ENCODE measurements at regions not wholly inside any gene's neighbourhood (a gene's known extent, or its start where the extent isn't known, plus 50 kb on each side); places are given as distances from the start of the nearest gene placed in this dataset.

DNA sequence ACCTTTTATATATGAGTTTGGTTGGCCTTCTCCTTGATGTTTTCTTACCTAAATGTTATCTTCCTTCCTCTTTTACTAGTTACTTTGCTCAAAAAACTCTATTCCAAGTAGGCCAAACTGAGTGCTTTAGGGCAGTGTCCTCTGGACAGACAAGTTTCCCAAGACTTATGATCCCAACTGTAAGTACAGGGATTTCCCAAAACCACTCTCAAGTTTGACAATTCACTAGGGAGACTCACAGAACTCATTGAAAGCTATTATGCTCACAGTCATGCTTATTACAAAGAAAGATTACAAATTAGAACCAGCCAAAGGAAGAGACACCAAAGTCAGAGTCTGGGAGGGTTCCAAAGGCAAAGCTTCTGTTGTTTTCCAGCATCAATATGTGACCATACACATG is 534.2 kb upstream of the ALCAM start:
- no peak overlapping the region for H3K4me3 Mint-ChIP-seq
- DNase-seq (no peak), ATAC-seq (no peak)
- H3K27ac Mint-ChIP-seq: no peak overlapping the region
- H3K27me3 Mint-ChIP-seq: peaks cover 0 to 4% (median 0%) of the 10 kb centered on the region in 5 donors
- H3K4me1 Mint-ChIP-seq: no peaks in the 10 kb centered on the region
- peaks cover 0 to 4% (median 0%) of the 10 kb centered on the region in 9 donors for H3K9me3 Mint-ChIP-seq
- H3K36me3 Mint-ChIP-seq: no peaks in the 10 kb centered on the region
- POLR2A ChIA-PET: no interaction called here

DNA sequence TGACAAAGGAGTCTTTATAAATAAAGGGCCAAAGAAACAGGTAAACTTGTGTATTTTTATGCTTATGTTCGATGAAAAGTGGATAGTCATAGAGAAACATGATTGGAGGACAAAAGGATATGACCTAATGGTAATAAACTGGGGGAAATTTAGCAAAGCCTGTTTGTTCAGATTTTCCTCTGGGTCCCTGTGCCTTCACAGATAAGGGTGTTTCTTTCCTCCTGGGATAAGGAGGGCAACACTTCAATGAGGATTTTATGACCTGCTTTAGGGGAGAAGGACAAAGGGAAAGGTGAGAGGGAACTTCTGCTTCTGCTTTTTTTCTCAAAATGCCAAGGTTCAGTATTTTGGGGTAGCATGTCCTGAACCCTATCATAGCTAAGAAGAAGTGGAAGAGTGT is 531.3 kb upstream of the ALCAM start:
- ATAC-seq (no peak), DNase-seq (no peak)
- Mint-ChIP-seq H3K36me3 (no peaks in the 10 kb centered on the region), H3K27ac (no peak overlapping the region), H3K4me1 (no peaks in the 10 kb centered on the region), H3K27me3 (peaks cover 0 to 4% (median 0%) of the 10 kb centered on the region in 5 donors), H3K4me3 (no peak overlapping the region), H3K9me3 (peaks cover 0 to 4% (median 0%) of the 10 kb centered on the region in 9 donors)
- POLR2A ChIA-PET: no interaction called here

DNA sequence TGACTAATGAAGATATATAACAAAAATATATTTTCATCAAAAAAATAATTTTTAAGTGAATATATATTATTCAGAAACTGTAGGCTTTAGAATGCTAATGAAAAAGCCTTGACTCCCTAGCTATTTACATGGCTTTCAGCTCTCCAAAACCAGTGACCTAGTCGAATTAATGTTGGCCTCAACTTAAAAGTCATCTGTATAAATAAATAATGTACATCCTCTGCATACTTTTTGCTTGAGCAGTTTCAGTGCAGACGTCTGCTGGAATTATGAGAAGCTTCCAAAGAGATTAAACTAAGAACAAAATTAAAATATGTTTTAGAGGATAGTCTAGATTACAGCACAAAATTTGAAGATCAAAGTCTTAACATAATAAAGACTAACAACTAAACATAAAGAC is 520.4 kb upstream of the ALCAM start:
- H3K27me3 Mint-ChIP-seq: no peaks in the 10 kb centered on the region
- POLR2A ChIA-PET: interaction anchor here (0.7 kb wide), 1 partner anchor 658 kb away, joined by 3 read pairs; no protein-coding TSS in a partner anchor
- no peaks in the 10 kb centered on the region for H3K36me3 Mint-ChIP-seq
- no peak overlapping the region for H3K27ac Mint-ChIP-seq
- no peak for DNase-seq
- ATAC-seq: no peak
- H3K4me3 Mint-ChIP-seq: no peak overlapping the region
- no peaks in the 10 kb centered on the region for H3K4me1 Mint-ChIP-seq
- peaks cover 0 to 8% (median 4%) of the 10 kb centered on the region in 9 donors for H3K9me3 Mint-ChIP-seq

DNA sequence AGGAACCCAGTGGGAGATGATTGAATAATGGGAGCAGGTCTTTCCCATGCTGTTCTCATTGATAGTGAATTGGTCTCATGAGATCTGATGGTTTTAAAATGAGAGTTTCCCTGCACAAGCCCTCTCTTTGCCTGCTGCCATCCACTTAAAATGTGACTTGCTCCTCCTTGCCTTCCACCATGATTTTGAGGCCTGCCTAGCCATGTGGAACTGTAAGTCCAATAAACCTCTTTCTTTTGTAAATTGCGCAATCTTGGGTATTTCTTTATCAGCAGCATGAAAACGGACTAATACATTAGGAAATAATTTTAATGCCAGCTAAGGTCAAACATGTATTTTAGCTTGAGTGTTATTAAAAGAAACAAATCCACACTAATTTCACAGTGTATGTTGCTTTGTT is 517.6 kb upstream of the ALCAM start:
- POLR2A ChIA-PET: no interaction called here
- no peak for DNase-seq
- H3K9me3 Mint-ChIP-seq: peaks cover 0 to 21% (median 5%) of the 10 kb centered on the region in 9 donors
- H3K4me1 Mint-ChIP-seq: no peaks in the 10 kb centered on the region
- H3K27ac Mint-ChIP-seq: no peak overlapping the region
- no peaks in the 10 kb centered on the region for H3K36me3 Mint-ChIP-seq
- peaks cover 0 to 8% (median 0%) of the 10 kb centered on the region in 5 donors for H3K27me3 Mint-ChIP-seq
- ATAC-seq: no peak
- no peak overlapping the region for H3K4me3 Mint-ChIP-seq

DNA sequence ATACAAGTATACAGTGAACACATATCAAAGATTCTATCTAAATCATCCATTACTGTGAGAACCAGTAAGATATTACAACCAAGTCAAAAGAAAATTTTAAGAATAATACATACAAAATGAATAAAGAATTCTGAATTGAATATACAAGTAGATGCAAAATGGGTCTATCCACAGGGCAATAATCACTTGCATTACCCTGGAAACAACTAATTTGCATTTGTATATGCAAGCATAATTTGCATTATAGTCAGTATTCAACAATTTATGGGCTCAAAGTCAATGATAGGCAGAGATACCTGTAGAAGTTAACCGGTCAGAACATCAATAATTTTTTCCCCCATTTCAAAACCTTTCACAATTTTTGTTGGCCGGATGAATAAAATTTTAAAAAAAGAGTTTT is 512.2 kb upstream of the ALCAM start:
- DNase-seq: no peak
- H3K27me3 Mint-ChIP-seq: peaks cover 0 to 8% (median 0%) of the 10 kb centered on the region in 5 donors
- POLR2A ChIA-PET: no interaction called here
- H3K36me3 Mint-ChIP-seq: no peaks in the 10 kb centered on the region
- no peaks in the 10 kb centered on the region for H3K4me1 Mint-ChIP-seq
- no peak for ATAC-seq
- peaks cover 0 to 21% (median 0%) of the 10 kb centered on the region in 9 donors for H3K9me3 Mint-ChIP-seq
- no peak overlapping the region for H3K27ac Mint-ChIP-seq
- H3K4me3 Mint-ChIP-seq: no peak overlapping the region

DNA sequence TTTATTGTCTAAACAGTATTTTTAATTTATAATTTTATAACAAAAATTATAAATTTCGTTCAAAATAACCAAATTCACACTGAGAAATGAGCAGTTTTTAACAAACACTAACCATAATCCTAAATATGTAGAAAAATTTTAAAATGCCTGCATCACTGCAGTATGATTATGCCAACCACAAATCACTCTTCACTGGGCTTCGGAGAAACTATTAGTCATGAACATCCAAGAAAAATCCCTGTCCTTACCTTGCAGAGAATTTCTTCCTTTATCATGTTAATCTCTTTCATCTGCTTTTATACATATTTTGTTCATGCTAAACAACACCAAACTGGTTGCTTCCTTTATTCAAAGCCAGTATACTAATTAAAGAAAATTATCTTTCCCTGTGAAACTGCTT is 511.0 kb upstream of the ALCAM start:
- DNase-seq (no peak), ATAC-seq (no peak)
- Mint-ChIP-seq H3K4me1 (no peaks in the 10 kb centered on the region), H3K36me3 (no peaks in the 10 kb centered on the region), H3K9me3 (peaks cover 0 to 20% (median 0%) of the 10 kb centered on the region in 9 donors), H3K4me3 (no peak overlapping the region), H3K27me3 (peaks cover 0 to 8% (median 0%) of the 10 kb centered on the region in 5 donors), H3K27ac (no peak overlapping the region)
- POLR2A ChIA-PET: no interaction called here

DNA sequence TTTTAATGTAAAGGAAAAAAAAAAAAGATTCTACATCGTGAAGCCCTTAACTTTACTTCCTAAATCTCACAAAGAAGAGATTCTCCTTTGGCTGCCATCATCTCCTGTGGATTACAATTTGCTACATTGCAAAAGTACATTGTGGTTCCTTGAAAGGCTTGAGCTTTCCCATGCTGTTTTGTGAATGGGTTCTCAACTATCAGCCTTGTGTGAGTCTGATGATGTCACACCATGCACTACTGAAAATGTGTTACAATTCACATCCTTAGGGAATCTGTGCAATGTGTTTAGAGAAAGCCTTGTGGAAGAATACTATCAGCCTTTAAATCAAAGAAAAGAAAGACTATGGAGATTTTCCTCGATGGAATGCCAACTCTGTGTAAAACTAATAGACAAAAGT is 510.0 kb upstream of the ALCAM start:
- no peak for ATAC-seq
- H3K27me3 Mint-ChIP-seq: peaks cover 0 to 8% (median 0%) of the 10 kb centered on the region in 5 donors
- H3K9me3 Mint-ChIP-seq: peaks cover 0 to 10% (median 0%) of the 10 kb centered on the region in 9 donors

DNA sequence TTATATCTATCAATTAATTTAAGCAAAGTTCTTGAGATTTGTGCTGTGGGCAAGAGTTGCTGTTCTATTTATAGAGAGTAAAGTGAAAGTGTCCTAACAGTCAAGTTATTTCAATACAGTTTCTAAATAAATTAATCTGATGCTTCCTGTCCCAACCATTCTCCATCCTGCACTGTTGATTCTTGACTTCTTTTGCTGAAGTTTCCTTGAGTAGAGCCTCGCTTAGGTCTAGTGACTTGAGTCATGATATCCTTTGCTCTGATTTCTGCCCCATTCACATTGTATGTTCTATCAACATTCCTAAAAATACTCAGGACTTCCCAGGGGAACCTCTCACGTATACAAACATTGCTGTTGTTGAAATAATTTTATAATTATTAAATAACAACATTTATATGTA is 498.4 kb upstream of the ALCAM start:
- no peaks in the 10 kb centered on the region for H3K27me3 Mint-ChIP-seq
- peaks cover 0 to 3% (median 0%) of the 10 kb centered on the region in 9 donors for H3K9me3 Mint-ChIP-seq
- no peak overlapping the region for H3K4me3 Mint-ChIP-seq
- DNase-seq (no peak), ATAC-seq (no peak)
- H3K27ac Mint-ChIP-seq: no peak overlapping the region
- no peaks in the 10 kb centered on the region for H3K36me3 Mint-ChIP-seq
- no peaks in the 10 kb centered on the region for H3K4me1 Mint-ChIP-seq
- POLR2A ChIA-PET: no interaction called here

More for the DNA sequence above, 510.0 kb upstream of the ALCAM start:
- H3K4me3 Mint-ChIP-seq: no peak overlapping the region
- no peaks in the 10 kb centered on the region for H3K4me1 Mint-ChIP-seq
- H3K27ac Mint-ChIP-seq: no peak overlapping the region
- POLR2A ChIA-PET: no interaction called here
- H3K36me3 Mint-ChIP-seq: no peaks in the 10 kb centered on the region
- DNase-seq: no peak

DNA sequence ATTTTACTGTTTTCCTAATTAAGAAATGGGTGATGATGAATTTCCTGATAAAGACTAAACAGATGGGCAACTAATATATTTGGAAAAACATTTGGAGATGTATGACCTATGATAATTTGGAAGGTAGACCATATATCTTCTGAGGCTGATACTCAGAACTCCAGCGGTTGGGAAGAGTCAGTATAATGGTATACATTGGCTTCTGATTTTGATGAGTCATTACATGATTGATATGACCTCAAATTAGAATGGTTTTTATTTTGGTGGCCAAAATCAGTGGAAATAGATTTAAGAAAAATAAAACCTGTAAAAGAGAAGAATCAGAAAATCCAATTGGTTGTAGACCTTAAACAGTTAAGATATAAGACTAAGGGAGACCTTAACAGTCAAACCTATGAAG is 496.4 kb upstream of the ALCAM start:
- H3K9me3 Mint-ChIP-seq: peaks cover 0 to 3% (median 0%) of the 10 kb centered on the region in 9 donors
- no peak overlapping the region for H3K4me3 Mint-ChIP-seq
- no peaks in the 10 kb centered on the region for H3K27me3 Mint-ChIP-seq
- ATAC-seq: no peak
- no peaks in the 10 kb centered on the region for H3K36me3 Mint-ChIP-seq
- no peaks in the 10 kb centered on the region for H3K4me1 Mint-ChIP-seq
- no peak overlapping the region for H3K27ac Mint-ChIP-seq
- POLR2A ChIA-PET: no interaction called here
- no peak for DNase-seq

DNA sequence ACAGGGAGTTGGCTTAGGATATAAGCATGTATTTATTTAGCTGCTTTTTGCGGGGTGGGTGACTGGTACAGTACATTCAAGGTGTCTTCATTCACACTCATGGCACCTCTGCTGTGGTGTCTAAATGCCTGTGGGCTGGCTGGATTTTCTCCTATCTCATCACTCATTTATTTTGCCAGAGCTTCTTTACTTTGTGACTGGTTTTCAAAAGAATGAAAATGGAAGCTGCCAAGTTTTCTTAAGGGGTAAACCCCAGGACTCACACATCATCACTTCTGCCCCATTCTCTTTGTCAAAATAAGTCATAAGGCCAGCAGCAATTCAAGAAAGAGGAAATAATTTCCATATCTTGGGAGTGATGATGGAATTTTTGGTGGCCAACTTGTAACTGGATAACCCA is 493.4 kb upstream of the ALCAM start:
- no peak for DNase-seq
- Mint-ChIP-seq H3K36me3 (no peaks in the 10 kb centered on the region), H3K4me3 (no peak overlapping the region), H3K4me1 (no peaks in the 10 kb centered on the region), H3K9me3 (peaks cover 0 to 3% (median 0%) of the 10 kb centered on the region in 9 donors), H3K27me3 (no peaks in the 10 kb centered on the region), H3K27ac (no peak overlapping the region)
- ATAC-seq: no peak
- POLR2A ChIA-PET: no interaction called here

DNA sequence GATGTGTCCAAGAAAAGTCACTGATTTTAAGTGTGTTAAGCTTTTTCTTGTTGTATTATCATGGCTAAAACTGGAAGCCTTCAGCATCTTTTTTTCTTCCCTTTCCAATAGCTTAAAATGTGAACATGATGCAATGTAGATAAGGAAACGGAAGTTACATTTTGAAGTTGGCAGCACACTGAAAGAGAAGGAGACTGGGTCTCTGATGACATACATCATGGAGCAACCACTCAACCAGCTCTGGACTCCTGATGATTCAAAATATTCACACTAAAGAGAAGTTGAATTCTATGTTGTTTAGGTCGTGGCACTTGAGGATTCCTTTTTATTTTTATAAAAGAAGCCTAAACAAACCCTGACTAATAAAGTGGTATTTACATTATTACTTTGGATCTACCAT is 488.3 kb upstream of the ALCAM start:
- no peak overlapping the region for H3K4me3 Mint-ChIP-seq
- H3K36me3 Mint-ChIP-seq: no peaks in the 10 kb centered on the region
- DNase-seq: no peak
- no peaks in the 10 kb centered on the region for H3K27me3 Mint-ChIP-seq
- H3K27ac Mint-ChIP-seq: no peak overlapping the region
- no peaks in the 10 kb centered on the region for H3K4me1 Mint-ChIP-seq
- peaks cover 0 to 4% (median 0%) of the 10 kb centered on the region in 9 donors for H3K9me3 Mint-ChIP-seq
- no peak for ATAC-seq
- POLR2A ChIA-PET: no interaction called here

DNA sequence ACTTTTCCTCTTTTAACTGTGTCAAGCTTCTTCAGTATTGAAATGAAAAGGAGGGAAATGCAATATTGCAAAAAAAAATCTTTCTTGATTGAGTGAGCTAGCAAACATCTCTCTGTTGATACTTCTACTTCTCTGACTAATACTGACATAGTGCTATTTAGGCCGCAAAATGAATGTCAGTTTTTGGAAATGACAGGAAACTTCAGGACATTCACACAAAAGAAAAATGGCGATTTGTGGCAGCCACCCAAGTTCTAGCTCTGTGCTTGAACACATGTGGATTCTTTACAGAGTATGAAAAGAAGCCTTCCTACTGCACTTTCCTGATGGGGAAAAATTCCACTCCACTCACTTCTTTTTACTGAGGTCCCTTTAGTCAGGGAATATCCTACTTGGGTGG is 486.8 kb upstream of the ALCAM start:
- POLR2A ChIA-PET: no interaction called here

DNA sequence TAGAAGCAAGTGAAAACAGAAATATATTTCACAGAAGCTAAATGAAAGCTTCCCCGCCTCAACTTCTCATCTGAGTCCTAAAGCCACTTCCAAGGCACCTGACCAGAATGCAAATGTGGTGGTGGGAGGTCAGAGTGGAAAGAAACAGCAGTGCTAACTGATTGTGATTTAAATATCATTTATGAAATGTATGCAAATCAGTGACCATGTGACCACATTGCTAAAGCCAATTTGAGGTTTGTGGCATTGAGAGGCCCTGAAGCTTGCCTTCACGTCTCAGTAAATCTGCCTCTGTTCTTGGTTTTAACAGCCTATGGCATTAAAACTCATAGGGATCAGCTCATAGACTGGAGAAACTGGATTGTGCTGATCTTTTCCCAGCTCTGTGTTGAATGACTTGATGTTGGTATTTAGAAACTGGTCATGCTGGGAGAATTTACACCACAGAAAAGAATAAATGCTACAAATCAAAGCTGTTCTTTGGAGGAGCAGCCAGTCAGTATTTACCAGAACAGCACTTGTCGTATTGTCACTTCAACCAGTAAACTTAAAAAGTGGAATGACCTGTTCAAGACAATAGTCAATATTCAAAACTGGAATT is 481.4 kb upstream of the ALCAM start:
- Mint-ChIP-seq H3K9me3 (peaks cover 0 to 9% (median 0%) of the 10 kb centered on the region in 9 donors), H3K27ac (no peak overlapping the region), H3K4me3 (no peak overlapping the region), H3K27me3 (no peaks in the 10 kb centered on the region), H3K4me1 (no peaks in the 10 kb centered on the region), H3K36me3 (no peaks in the 10 kb centered on the region)
- ATAC-seq (no peak), DNase-seq (no peak)
- POLR2A ChIA-PET: no interaction called here

More for the DNA sequence above, 486.8 kb upstream of the ALCAM start:
- Mint-ChIP-seq H3K27ac (no peak overlapping the region), H3K4me1 (no peaks in the 10 kb centered on the region), H3K27me3 (no peaks in the 10 kb centered on the region), H3K36me3 (no peaks in the 10 kb centered on the region), H3K4me3 (no peak overlapping the region), H3K9me3 (peaks cover 0 to 4% (median 0%) of the 10 kb centered on the region in 9 donors)
- DNase-seq: no peak
- no peak for ATAC-seq
